Coronary artery (tissue), 2 donors: ENCODE measurements at regions not wholly inside any gene's neighbourhood (a gene's known extent, or its start where the extent isn't known, plus 50 kb on each side); places are given as distances from the start of the nearest gene placed in this dataset.
"Not testable (repeated sequence)": the region's sequence is repeated elsewhere in the genome, so short reads cannot be mapped to it uniquely, and the experiment has no call there.

Experiments used
- DNase-seq: peaks from one replicate; pipeline ENCODE4 v3.0.0-alpha.2; 2017; ENCODE audit warnings: low spot score
- H3K27ac ChIP-seq, 2 donors: fragments of 200-600 bp; sonication (generic); one replicate each; pipeline ENCODE4 v1.5.1; 2016 to 2019
- H3K4me3 ChIP-seq: fragments of 200-600 bp; sonication (generic); 2 replicates; pipeline ENCODE4 v1.5.1; 2016; ENCODE audit warnings: mild to moderate bottlenecking, moderate library complexity
- CTCF ChIP-seq: fragments of 200-600 bp; sonication (generic); IDR thresholded peaks from one replicate; pipeline ENCODE4 v1.5.1; 2019; ENCODE audit warnings: antibody characterized with exemption

GRCh38 chr6:71360556-71361335 lies 72.1 kb downstream of the OGFRL1 start:
- H3K27ac ChIP-seq, H3K4me3 ChIP-seq, DNase-seq: not testable (repeated sequence)

GRCh38 chr6:71364889-71365542 lies 76.4 kb downstream of the OGFRL1 start:
- Histone ChIP-seq H3K4me3 (no peak overlapping the region), H3K27ac (no peak overlapping the region)
- no peak for TF ChIP-seq CTCF
- no peak for DNase-seq

- Histone ChIP-seq H3K27ac (no peak overlapping the region), H3K4me3 (no peak overlapping the region)
- DNase-seq, result no peak
- no peak for TF ChIP-seq CTCF
These were observed 79.1 kb downstream of the OGFRL1 start for GRCh38 chr6:71367756-71368155.

- DNase-seq, result no peak
- H3K4me3 ChIP-seq, result no peak overlapping the region
- no peak for TF ChIP-seq CTCF
- no peak overlapping the region for H3K27ac ChIP-seq
These were observed 79.7 kb downstream of the OGFRL1 start for GRCh38 chr6:71368284-71368683.

- Histone ChIP-seq H3K4me3 (no peak overlapping the region), H3K27ac (no peak overlapping the region)
- no peak for DNase-seq
- no peak for TF ChIP-seq CTCF
These were observed 82.9 kb downstream of the OGFRL1 start for GRCh38 chr6:71371559-71371958.

- TF ChIP-seq CTCF, result no peak
- Histone ChIP-seq H3K27ac (no peak overlapping the region), H3K4me3 (no peak overlapping the region)
- DNase-seq, result no peak
These were observed 85.3 kb downstream of the OGFRL1 start for GRCh38 chr6:71373943-71374342.

- DNase-seq, result no peak
These were observed 87.1 kb downstream of the OGFRL1 start for GRCh38 chr6:71375676-71376075.

More at GRCh38 chr6:71375676-71376075, 87.1 kb downstream of the OGFRL1 start:
- Histone ChIP-seq H3K27ac (no peak overlapping the region), H3K4me3 (no peak overlapping the region)
- no peak for TF ChIP-seq CTCF
